ENCODE measurements at regions not wholly inside any gene's neighbourhood (a gene's known extent, or its start where the extent isn't known, plus 50 kb on each side); places are given as distances from the start of the nearest gene placed in this dataset.

DNA sequence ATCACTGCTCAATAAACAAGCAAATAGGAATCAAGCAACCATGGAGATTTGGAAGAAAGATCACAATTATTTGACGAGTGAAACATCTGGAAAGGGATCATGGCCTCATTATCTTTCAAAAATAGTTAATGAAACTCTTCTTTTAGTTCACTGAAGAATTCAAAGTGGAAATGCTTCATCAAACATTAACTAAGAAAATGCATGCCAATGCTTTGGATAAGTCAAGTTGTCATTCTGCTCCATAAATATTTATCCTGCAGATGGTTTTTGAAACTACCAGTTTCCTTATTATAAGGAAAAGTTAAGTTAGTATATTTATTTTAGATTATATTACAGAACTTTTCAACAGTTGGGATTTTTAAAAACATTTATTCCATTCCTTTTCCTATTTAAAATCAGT is 206.5 kb upstream of the ADGRL2 start:
- no peaks in the 10 kb centered on the region for H3K9me3 ChIP-seq (ENCODE audit: low read length)
- no peak for DNase-seq (ENCODE audit: low spot score)
- CTCF ChIA-PET (ENCODE audit: unreplicated experiment): no interaction called here

DNA sequence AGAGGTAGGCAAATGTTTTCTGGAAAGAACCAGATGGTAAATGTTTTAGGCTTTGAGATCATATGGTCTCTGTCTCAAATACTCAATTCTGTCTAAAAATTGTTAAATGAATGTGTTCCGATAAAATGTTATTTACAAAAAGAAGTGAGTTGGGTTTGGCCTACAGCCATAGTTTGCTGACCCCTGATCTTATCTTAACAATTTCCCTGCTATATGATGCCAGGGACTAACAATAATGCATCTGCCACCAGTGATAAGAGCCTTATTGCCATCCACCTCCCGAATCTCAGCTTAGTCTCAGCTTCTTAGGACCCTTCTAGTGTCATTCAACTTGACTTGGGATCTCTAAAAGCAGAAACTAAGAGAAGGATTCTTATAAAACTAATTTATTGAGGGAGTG is 208.5 kb upstream of the ADGRL2 start:
- Histone ChIP-seq H3K9me3 (ENCODE audit: low read length) (no peaks in the 10 kb centered on the region), H3K27ac (ENCODE audit: low read depth, low read length, poor library complexity, severe bottlenecking) (no peak overlapping the region), H3K4me2 (ENCODE audit: low read length) (no peak overlapping the region), H4K20me1 (ENCODE audit: insufficient read depth, low read length) (no peaks in the 10 kb centered on the region), H3K79me2 (ENCODE audit: insufficient read depth, low read depth, low read length) (no peaks in the 10 kb centered on the region), H3K9me2 (ENCODE audit: insufficient read depth, low read length) (no peaks in the 10 kb centered on the region), H3K4me3 (ENCODE audit: low read depth, low read length, poor library complexity, severe bottlenecking) (no peak overlapping the region), H2AFZ (ENCODE audit: low read length) (no peak overlapping the region), H3K36me3 (ENCODE audit: insufficient read depth, low read length) (no peaks in the 10 kb centered on the region), H3K4me1 (ENCODE audit: insufficient read depth, low read length, poor library complexity, severe bottlenecking) (no peaks in the 10 kb centered on the region)
- TF ChIP-seq EZH2phosphoT487 (IDR thresholded peaks at IDR 0.05; ENCODE audit: borderline replicate concordance, low read depth, low read length): no peak
- TF ChIP-seq, protein P1, sequence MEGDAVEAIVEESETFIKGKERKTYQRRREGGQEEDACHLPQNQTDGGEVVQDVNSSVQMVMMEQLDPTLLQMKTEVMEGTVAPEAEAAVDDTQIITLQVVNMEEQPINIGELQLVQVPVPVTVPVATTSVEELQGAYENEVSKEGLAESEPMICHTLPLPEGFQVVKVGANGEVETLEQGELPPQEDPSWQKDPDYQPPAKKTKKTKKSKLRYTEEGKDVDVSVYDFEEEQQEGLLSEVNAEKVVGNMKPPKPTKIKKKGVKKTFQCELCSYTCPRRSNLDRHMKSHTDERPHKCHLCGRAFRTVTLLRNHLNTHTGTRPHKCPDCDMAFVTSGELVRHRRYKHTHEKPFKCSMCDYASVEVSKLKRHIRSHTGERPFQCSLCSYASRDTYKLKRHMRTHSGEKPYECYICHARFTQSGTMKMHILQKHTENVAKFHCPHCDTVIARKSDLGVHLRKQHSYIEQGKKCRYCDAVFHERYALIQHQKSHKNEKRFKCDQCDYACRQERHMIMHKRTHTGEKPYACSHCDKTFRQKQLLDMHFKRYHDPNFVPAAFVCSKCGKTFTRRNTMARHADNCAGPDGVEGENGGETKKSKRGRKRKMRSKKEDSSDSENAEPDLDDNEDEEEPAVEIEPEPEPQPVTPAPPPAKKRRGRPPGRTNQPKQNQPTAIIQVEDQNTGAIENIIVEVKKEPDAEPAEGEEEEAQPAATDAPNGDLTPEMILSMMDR (conservative IDR thresholded peaks at IDR 0.05; ENCODE audit: low read length): no peak
- BruUV-seq (replicated peaks): no TSS peak
- DNase-seq (ENCODE audit: low spot score): no peak
- ChIA-PET POLR2A (interaction anchor here (0.7 kb wide), 1 partner anchor 171 kb away, joined by 3 read pairs; no protein-coding TSS in a partner anchor), CTCF (ENCODE audit: unreplicated experiment) (no interaction called here)
- intact Hi-C loops (cut with micrococcal nuclease; ENCODE audit: unreplicated experiment): no loop called here

More for the DNA sequence above, 206.5 kb upstream of the ADGRL2 start:
- Histone ChIP-seq H4K20me1 (ENCODE audit: insufficient read depth, low read length) (no peaks in the 10 kb centered on the region), H3K4me2 (ENCODE audit: low read length) (no peak overlapping the region), H3K79me2 (ENCODE audit: insufficient read depth, low read depth, low read length) (no peaks in the 10 kb centered on the region), H3K4me1 (ENCODE audit: insufficient read depth, low read length, poor library complexity, severe bottlenecking) (no peaks in the 10 kb centered on the region), H3K27ac (ENCODE audit: low read depth, low read length, poor library complexity, severe bottlenecking) (no peak overlapping the region), H3K9me2 (ENCODE audit: insufficient read depth, low read length) (no peaks in the 10 kb centered on the region), H3K36me3 (ENCODE audit: insufficient read depth, low read length) (no peaks in the 10 kb centered on the region), H2AFZ (ENCODE audit: low read length) (no peak overlapping the region), H3K4me3 (ENCODE audit: low read depth, low read length, poor library complexity, severe bottlenecking) (no peak overlapping the region)
- POLR2A ChIA-PET: no interaction called here
- BruUV-seq (replicated peaks): no TSS peak
- intact Hi-C loops (cut with micrococcal nuclease; ENCODE audit: unreplicated experiment): no loop called here
- TF ChIP-seq, protein P1 (conservative IDR thresholded peaks at IDR 0.05; ENCODE audit: low read length): no peak
- no peak for TF ChIP-seq EZH2phosphoT487 (IDR thresholded peaks at IDR 0.05; ENCODE audit: borderline replicate concordance, low read depth, low read length)

GRCh38 chr1:81590171-81590570 is 210.6 kb upstream of the ADGRL2 start:
- DNase-seq (ENCODE audit: low spot score): no peak
- intact Hi-C loops (cut with micrococcal nuclease; ENCODE audit: unreplicated experiment): no loop called here

More at GRCh38 chr1:81590171-81590570, 210.6 kb upstream of the ADGRL2 start:
- no peak overlapping the region for H3K4me2 ChIP-seq (ENCODE audit: low read length)
- no peak overlapping the region for H3K27ac ChIP-seq (ENCODE audit: low read depth, low read length, poor library complexity, severe bottlenecking)
- ChIA-PET CTCF (ENCODE audit: unreplicated experiment) (no interaction called here), POLR2A (no interaction called here)
- no peaks in the 10 kb centered on the region for H3K9me3 ChIP-seq (ENCODE audit: low read length)
- no peaks in the 10 kb centered on the region for H3K9me2 ChIP-seq (ENCODE audit: insufficient read depth, low read length)
- no peaks in the 10 kb centered on the region for H3K36me3 ChIP-seq (ENCODE audit: insufficient read depth, low read length)
- H3K4me3 ChIP-seq (ENCODE audit: low read depth, low read length, poor library complexity, severe bottlenecking): no peak overlapping the region
- H4K20me1 ChIP-seq (ENCODE audit: insufficient read depth, low read length): no peaks in the 10 kb centered on the region
- no peaks in the 10 kb centered on the region for H3K79me2 ChIP-seq (ENCODE audit: insufficient read depth, low read depth, low read length)
- H2AFZ ChIP-seq (ENCODE audit: low read length): no peak overlapping the region
- TF ChIP-seq, protein P1 (conservative IDR thresholded peaks at IDR 0.05; ENCODE audit: low read length): no peak
- TF ChIP-seq EZH2phosphoT487 (IDR thresholded peaks at IDR 0.05; ENCODE audit: borderline replicate concordance, low read depth, low read length): no peak
- no TSS peak for BruUV-seq (replicated peaks)
- no peaks in the 10 kb centered on the region for H3K4me1 ChIP-seq (ENCODE audit: insufficient read depth, low read length, poor library complexity, severe bottlenecking)
